ENCODE measurements at regions not wholly inside any gene's neighbourhood (a gene's known extent, or its start where the extent isn't known, plus 50 kb on each side); places are given as distances from the start of the nearest gene placed in this dataset.
A peak's percentile ranks its signal among the peaks of the same experiment; 100 is the strongest.
"Not testable (repeated sequence)": the region's sequence is repeated elsewhere in the genome, so short reads cannot be mapped to it uniquely, and the experiment has no call there.

DNA sequence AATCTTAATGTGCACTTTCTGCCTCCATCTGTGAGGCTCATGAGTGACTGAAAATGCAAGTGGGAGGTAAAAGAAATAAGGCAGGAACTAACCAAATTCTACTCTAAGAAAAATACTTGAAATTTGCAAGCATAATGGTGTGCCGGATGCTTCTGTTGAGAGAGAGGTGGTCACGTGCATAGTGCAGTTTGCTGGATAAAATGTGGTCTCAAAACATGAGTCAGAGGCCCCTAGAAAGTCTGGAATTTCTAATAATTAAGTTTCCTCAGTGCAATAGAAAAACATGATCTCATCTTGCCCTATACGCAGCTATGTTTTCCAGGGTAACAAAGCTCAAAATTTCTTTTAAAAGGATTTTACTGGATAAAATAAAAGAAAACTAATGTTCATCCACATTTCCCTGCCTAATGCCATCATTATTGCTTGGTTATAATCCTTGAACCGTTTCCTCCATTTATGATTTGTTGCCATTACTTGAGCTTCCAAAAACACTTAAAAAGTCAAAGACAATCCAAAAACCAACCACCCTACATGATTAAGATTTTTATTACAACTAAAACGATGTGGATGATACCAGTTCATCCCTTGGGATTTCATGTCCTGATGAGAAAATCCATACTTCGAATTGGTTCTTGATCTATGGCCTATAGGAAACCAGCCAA lies 351.7 kb upstream of the ARID1B start:
- peaks cover 0 to 8% of the 10 kb centered on the region in 2 donors for H3K9me3 ChIP-seq
- intact Hi-C loops (cut with DNase I): loop anchor here (10.0 kb wide), 1 partner anchor 349 kb away; the partner anchor contains the start of gene ARID1B
- H3K4me1 ChIP-seq: no peaks in the 10 kb centered on the region
- peak overlapping the region in 1 of 2 donors; percentile 42 for H3K27ac ChIP-seq
- no peak for DNase-seq (ENCODE audit: low spot score in 2 of 2)
- no peak overlapping the region for H3K4me3 ChIP-seq
- H3K27me3 ChIP-seq: no peaks in the 10 kb centered on the region
- no peak for TF ChIP-seq CTCF (IDR thresholded peaks at IDR 0.05)
- no peaks in the 10 kb centered on the region for H3K36me3 ChIP-seq

GRCh38 chr6:156423829-156424228 lies 353.3 kb upstream of the ARID1B start:
- no peak for DNase-seq (ENCODE audit: low spot score in 2 of 2)
- no peak overlapping the region for H3K27ac ChIP-seq
- no peaks in the 10 kb centered on the region for H3K4me1 ChIP-seq
- H3K27me3 ChIP-seq: no peaks in the 10 kb centered on the region
- TF ChIP-seq CTCF (IDR thresholded peaks at IDR 0.05): no peak
- H3K36me3 ChIP-seq: no peaks in the 10 kb centered on the region
- intact Hi-C loops (cut with DNase I): loop anchor here (5.0 to 10.0 kb wide), 2 partner anchors 47 to 351 kb away; partner anchors contain the start of gene ARID1B
- peaks cover 0 to 8% of the 10 kb centered on the region in 2 donors for H3K9me3 ChIP-seq
- H3K4me3 ChIP-seq: no peak overlapping the region

- Histone ChIP-seq H3K9me3 (peaks cover 0 to 8% of the 10 kb centered on the region in 2 donors), H3K4me1 (no peaks in the 10 kb centered on the region), H3K27ac (no peak overlapping the region), H3K36me3 (no peaks in the 10 kb centered on the region), H3K27me3 (no peaks in the 10 kb centered on the region), H3K4me3 (no peak overlapping the region)
- no peak for TF ChIP-seq CTCF (IDR thresholded peaks at IDR 0.05)
- intact Hi-C loops (cut with DNase I): loop anchor here (5.0 to 10.0 kb wide), 2 partner anchors 46 to 352 kb away; partner anchors contain the start of gene ARID1B
- no peak for DNase-seq (ENCODE audit: low spot score in 2 of 2)
Observed at GRCh38 chr6:156423075-156423474, 354.1 kb upstream of the ARID1B start.

DNA sequence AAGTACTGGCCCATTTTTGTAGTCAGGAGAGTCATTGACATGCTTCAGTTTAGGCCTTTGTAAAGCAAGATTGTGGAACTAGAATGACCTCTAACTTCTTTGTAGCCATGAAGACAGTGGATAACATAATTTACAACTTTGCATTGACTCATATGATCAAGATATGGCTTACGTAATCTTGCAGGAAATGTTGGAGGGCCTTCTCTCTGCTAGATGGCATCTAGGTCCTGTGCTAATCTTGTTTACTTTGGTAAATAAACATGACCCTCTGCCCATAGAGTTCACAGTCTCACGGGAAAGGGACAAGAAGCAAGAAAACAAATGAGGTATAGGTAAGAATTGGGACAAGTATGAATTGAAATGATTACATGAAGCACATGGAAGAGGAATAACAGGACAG lies 355.2 kb upstream of the ARID1B start:
- no peak overlapping the region for H3K27ac ChIP-seq
- peaks cover 0 to 8% of the 10 kb centered on the region in 2 donors for H3K9me3 ChIP-seq

GRCh38 chr6:156421301-156421700 lies 355.9 kb upstream of the ARID1B start:
- not testable (repeated sequence) for H3K9me3 ChIP-seq; H3K27me3 ChIP-seq; H3K4me3 ChIP-seq; H3K27ac ChIP-seq; DNase-seq (ENCODE audit: low spot score in 2 of 2); H3K4me1 ChIP-seq; H3K36me3 ChIP-seq
- intact Hi-C loops (cut with DNase I): loop anchor here (5.0 to 10.0 kb wide), 2 partner anchors 44 to 354 kb away; partner anchors contain the start of gene ARID1B

More for the DNA sequence above, 355.2 kb upstream of the ARID1B start:
- intact Hi-C loops (cut with DNase I): loop anchor here (5.0 to 10.0 kb wide), 2 partner anchors 45 to 353 kb away; partner anchors contain the start of gene ARID1B
- TF ChIP-seq CTCF (IDR thresholded peaks at IDR 0.05): no peak
- H3K4me3 ChIP-seq: no peak overlapping the region
- H3K36me3 ChIP-seq: no peaks in the 10 kb centered on the region
- no peaks in the 10 kb centered on the region for H3K27me3 ChIP-seq
- no peak for DNase-seq (ENCODE audit: low spot score in 2 of 2)
- no peaks in the 10 kb centered on the region for H3K4me1 ChIP-seq

DNA sequence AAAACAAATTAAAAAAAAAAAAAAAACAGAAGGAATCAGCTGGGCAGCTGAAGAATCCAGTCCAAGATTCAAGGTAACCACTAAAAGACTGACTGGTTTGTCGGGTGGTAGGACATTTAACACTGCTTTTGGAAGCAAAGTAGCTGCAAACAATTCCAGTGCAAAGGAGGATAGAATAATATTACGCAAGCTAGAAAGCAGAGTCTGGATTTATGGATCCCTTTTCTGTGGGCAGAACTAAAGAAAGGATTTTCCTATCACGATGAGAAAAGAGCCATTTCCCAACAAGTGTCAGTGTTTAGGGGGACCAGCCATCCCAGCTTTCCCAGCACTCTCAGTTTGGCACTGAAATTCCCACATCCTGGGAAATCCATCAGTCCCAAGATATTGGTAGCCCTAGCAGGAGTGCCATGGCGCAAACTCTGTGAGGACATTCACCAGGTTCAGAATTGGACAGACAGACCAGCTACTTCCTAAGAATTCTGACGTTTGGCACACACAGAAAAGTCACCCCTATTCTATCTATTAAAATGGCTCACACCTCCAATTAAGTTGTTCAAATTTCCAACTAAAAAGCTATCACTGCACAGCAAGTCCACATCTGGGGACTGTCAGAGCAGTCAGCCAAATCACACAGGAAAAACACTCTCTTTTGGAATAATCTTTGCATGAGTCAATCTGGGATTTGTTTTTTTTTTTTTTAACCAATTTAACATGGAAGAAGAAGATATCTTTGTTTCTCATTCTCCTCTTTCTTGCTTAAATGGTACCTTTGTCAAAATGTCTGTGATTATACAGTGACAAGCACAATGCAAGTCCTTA lies 356.8 kb upstream of the ARID1B start:
- Histone ChIP-seq H3K4me3 (no peak overlapping the region), H3K4me1 (no peaks in the 10 kb centered on the region), H3K27me3 (no peaks in the 10 kb centered on the region), H3K27ac (no peak overlapping the region), H3K36me3 (no peaks in the 10 kb centered on the region), H3K9me3 (peaks cover 0 to 8% of the 10 kb centered on the region in 2 donors)
- DNase-seq (ENCODE audit: low spot score in 2 of 2): no peak
- intact Hi-C loops (cut with DNase I): loop anchor here (5.0 to 10.0 kb wide), 2 partner anchors 43 to 354 kb away; partner anchors contain the start of gene ARID1B
- TF ChIP-seq CTCF (IDR thresholded peaks at IDR 0.05): no peak

All from ascending aorta (tissue), 2 donors.